H1 (cell line): ENCODE measurements at regions not wholly inside any gene's neighbourhood (a gene's known extent, or its start where the extent isn't known, plus 50 kb on each side); places are given as distances from the start of the nearest gene placed in this dataset.

Source experiments
- CTCF ChIA-PET: fragments of 300-600 bp; sonication (Branson Sonifier 250); formaldehyde crosslinking; loops from one replicate; lab custom pipeline; 2021; ENCODE audit not compliant: partially characterized antibody; lab: Charles Lee
- POLR2A ChIA-PET: fragments of 300-600 bp; sonication (Branson Sonifier 250); formaldehyde crosslinking; loops from one replicate; lab custom pipeline; 2021; ENCODE audit warnings: inconsistent platforms; ENCODE audit not compliant: partially characterized antibody; lab: Charles Lee
- DNase-seq, 2 experiments: peaks; one replicate each; pipeline versions ENCODE4 v3.0.0 to v3.0.0-alpha.2; 2010 to 2022; ENCODE audit warnings: low spot score in 2 of 2, low read depth in 1 of 2, mixed read lengths in 1 of 2
- FAIRE-seq: peaks from 2 replicates; lab custom pipeline; 2011; peaks lifted over from hg19 to GRCh38; lab: Jason Lieb, UNC
- H2AFZ ChIP-seq: 2 replicates; pipeline ENCODE4 v1.8.1; 2012; ENCODE audit warnings: low read length, inconsistent platforms
- H2AK5ac ChIP-seq: 2 replicates; pipeline ENCODE4 v1.6.1; 2013; ENCODE audit warnings: low read depth, low read length
- H2BK120ac ChIP-seq: replicated peaks from 2 replicates; pipeline ENCODE3; 2013; ENCODE audit warnings: low read depth, low read length, inconsistent platforms
- H2BK12ac ChIP-seq: 2 replicates; pipeline ENCODE4 v1.6.1; 2013; ENCODE audit warnings: low read depth, low read length
- H2BK15ac ChIP-seq: 2 replicates; pipeline ENCODE4 v1.6.1; 2013; ENCODE audit warnings: low read length
- H2BK20ac ChIP-seq: 2 replicates; pipeline ENCODE4 v1.6.1; 2013; ENCODE audit warnings: low read length
- H2BK5ac ChIP-seq: 2 replicates; pipeline ENCODE4 v1.6.1; 2013; ENCODE audit warnings: low read depth, low read length
- H3K14ac ChIP-seq: 2 replicates; pipeline ENCODE4 v1.6.1; 2013; ENCODE audit warnings: inconsistent platforms; ENCODE audit not compliant: insufficient read length
- H3K18ac ChIP-seq: 2 replicates; pipeline ENCODE4 v1.6.1; 2013; ENCODE audit warnings: low read length; ENCODE audit errors: extremely low read depth
- H3K23ac ChIP-seq: 2 replicates; pipeline ENCODE4 v1.6.1; 2013; ENCODE audit warnings: inconsistent platforms; ENCODE audit not compliant: insufficient read length
- H3K23me2 ChIP-seq: 2 replicates; pipeline ENCODE4 v1.6.1; 2013; ENCODE audit warnings: low read depth, low read length
- H3K27ac ChIP-seq: 2 replicates; pipeline ENCODE4 v1.6.1; 2011; ENCODE audit warnings: low read depth, low read length, inconsistent platforms
- H3K27me3 ChIP-seq, 4 experiments: replicated peaks in 1 of 4; 1 replicate in 1 of 4; 2 replicates in 3 of 4; pipeline versions ENCODE4 v1.6.1 to v1.8.1; 2011 to 2013; ENCODE audit warnings: low read length in 3 of 4, mild to moderate bottlenecking in 3 of 4, inconsistent platforms in 2 of 4, mixed read lengths in 2 of 4, moderate library complexity in 1 of 4; ENCODE audit not compliant: control insufficient read depth in 3 of 4, insufficient read depth in 3 of 4; ENCODE audit errors: extremely low read depth in 1 of 4
- H3K36me3 ChIP-seq, 4 experiments: 2 replicates each; pipeline versions ENCODE4 v1.6.1 to v1.8.1; 2011 to 2013; ENCODE audit warnings: mild to moderate bottlenecking in 4 of 4, low read length in 3 of 4, moderate library complexity in 2 of 4, control low read depth in 1 of 4, inconsistent platforms in 1 of 4; ENCODE audit not compliant: insufficient read depth in 4 of 4, control insufficient read depth in 2 of 4
- H3K4ac ChIP-seq: replicated peaks from 2 replicates; pipeline ENCODE3; 2013; ENCODE audit warnings: low read length, low read depth, mixed read lengths, inconsistent platforms; ENCODE audit not compliant: insufficient read length
- H3K4me1 ChIP-seq, 4 experiments: replicated peaks in 1 of 4; 1 replicate in 1 of 4; 2 replicates in 3 of 4; pipeline versions ENCODE4 v1.6.1 to v1.8.1; 2011 to 2013; ENCODE audit warnings: low read length in 3 of 4, inconsistent platforms in 2 of 4, mixed read lengths in 1 of 4; ENCODE audit not compliant: insufficient read depth in 4 of 4, control insufficient read depth in 3 of 4
- H3K4me2 ChIP-seq, 2 experiments: 2 replicates each; pipeline versions ENCODE4 v1.6.1 to v1.8.1; 2011 to 2013; ENCODE audit warnings: low read depth in 2 of 2, low read length in 2 of 2, control low read depth in 1 of 2, inconsistent platforms in 1 of 2, mild to moderate bottlenecking in 1 of 2; ENCODE audit not compliant: insufficient read depth in 1 of 2
- H3K4me3 ChIP-seq, 4 experiments: fragments of 200-600, 300-600 bp in 1 of 4; sonication (generic), shearing (Covaris generic), sonication (Bioruptor Twin) in 1 of 4; 2 replicates each; pipeline versions ENCODE4 v1.5.1 to v1.8.1; 2011 to 2016; ENCODE audit warnings: low read length in 4 of 4, low read depth in 3 of 4, control low read depth in 2 of 4, inconsistent platforms in 2 of 4, mild to moderate bottlenecking in 2 of 4, mixed read lengths in 1 of 4, moderate library complexity in 1 of 4; ENCODE audit not compliant: insufficient read depth in 2 of 4; ENCODE audit errors: extremely low read depth in 1 of 4
- H3K56ac ChIP-seq: replicated peaks from 2 replicates; pipeline ENCODE3; 2013; ENCODE audit warnings: low read depth, mild to moderate bottlenecking, mixed read lengths, low read length, inconsistent platforms; ENCODE audit not compliant: insufficient read length
- H3K79me1 ChIP-seq: 2 replicates; pipeline ENCODE4 v1.6.1; 2013; ENCODE audit warnings: low read depth, low read length, control low read depth
- H3K79me2 ChIP-seq, 2 experiments: 2 replicates each; pipeline versions ENCODE4 v1.6.1 to v1.8.1; 2012 to 2013; ENCODE audit warnings: low read length in 2 of 2, mild to moderate bottlenecking in 2 of 2, inconsistent platforms in 1 of 2; ENCODE audit not compliant: insufficient read depth in 2 of 2, control insufficient read depth in 1 of 2
- H3K9ac ChIP-seq, 4 experiments: replicated peaks in 1 of 4; 1 replicate in 1 of 4; 2 replicates in 3 of 4; pipeline versions ENCODE4 v1.6.1 to v1.8.1; 2011 to 2013; ENCODE audit warnings: low read depth in 3 of 4, low read length in 3 of 4, control low read depth in 2 of 4, mild to moderate bottlenecking in 2 of 4, moderate library complexity in 2 of 4, inconsistent platforms in 1 of 4; ENCODE audit errors: extremely low read depth in 1 of 4
- H3K9me3 ChIP-seq, 2 experiments: 2 replicates each; pipeline versions ENCODE4 v1.6.1 to v1.8.1; 2012 to 2013; ENCODE audit warnings: mild to moderate bottlenecking in 2 of 2, moderate library complexity in 2 of 2, control low read depth in 1 of 2, inconsistent platforms in 1 of 2, low read depth in 1 of 2, low read length in 1 of 2, mixed read lengths in 1 of 2; ENCODE audit not compliant: insufficient read depth in 2 of 2
- H4K20me1 ChIP-seq, 2 experiments: replicated peaks in 1 of 2; 2 replicates each; pipeline versions ENCODE3 to v1.8.1; 2011 to 2013; ENCODE audit warnings: inconsistent platforms in 2 of 2, low read length in 2 of 2, mild to moderate bottlenecking in 1 of 2; ENCODE audit not compliant: insufficient read depth in 2 of 2, control insufficient read depth in 1 of 2
- H4K5ac ChIP-seq: 2 replicates; pipeline ENCODE4 v1.6.1; 2013; ENCODE audit warnings: low read length, low read depth, mixed read lengths, inconsistent platforms; ENCODE audit not compliant: insufficient read length
- H4K8ac ChIP-seq: 2 replicates; pipeline ENCODE4 v1.8.0; 2013; ENCODE audit warnings: mild to moderate bottlenecking, moderate library complexity, low read length, inconsistent platforms; ENCODE audit not compliant: insufficient read depth; ENCODE audit errors: extremely low read depth
- H4K91ac ChIP-seq: replicated peaks from 2 replicates; pipeline ENCODE3; 2013; ENCODE audit warnings: low read length, mixed read lengths, inconsistent platforms; ENCODE audit not compliant: insufficient read length
- KDM5A ChIP-seq: fragments of 200-600 bp; IDR thresholded peaks from 2 replicates; pipeline ENCODE4 v1.7.1; 2012; ENCODE audit warnings: mild to moderate bottlenecking, low read length, inconsistent platforms, mixed read lengths
- POLR2A ChIP-seq, 2 experiments: IDR thresholded peaks; 1 replicate in 1 of 2; 2 replicates in 1 of 2; pipeline ENCODE4 v1.6.1; 2011; ENCODE audit warnings: low read depth in 2 of 2, low read length in 2 of 2, mild to moderate bottlenecking in 2 of 2; ENCODE audit errors: control extremely low read depth in 1 of 2
- SIX5 ChIP-seq: IDR thresholded peaks from 2 replicates; pipeline ENCODE4 v1.6.1; 2011; ENCODE audit warnings: mild to moderate bottlenecking, low read depth, low read length
- SRF ChIP-seq: IDR thresholded peaks from 2 replicates; pipeline ENCODE4 v1.6.1; 2011; ENCODE audit warnings: mild to moderate bottlenecking, low read depth, low read length, moderate library complexity
- WGBS, 2 experiments: shearing (Covaris generic) in 1 of 2; methylation state at CpG; one replicate each; pipeline versions ENCODE4 v1.1.6 to v1.1.7; 2013 to 2015; ENCODE audit warnings: low lambda C conversion rate in 2 of 2, mixed read lengths in 2 of 2, inconsistent platforms in 1 of 2, low coverage in 1 of 2, missing lambda C conversion rate in 1 of 2; ENCODE audit not compliant: insufficient replicate concordance in 2 of 2, insufficient coverage in 1 of 2, insufficient read length in 1 of 2; ENCODE audit errors: extremely low coverage in 1 of 2, missing lambda C conversion rate in 1 of 2; 5-methylcytosine and 5-hydroxymethylcytosine counted together

DNA sequence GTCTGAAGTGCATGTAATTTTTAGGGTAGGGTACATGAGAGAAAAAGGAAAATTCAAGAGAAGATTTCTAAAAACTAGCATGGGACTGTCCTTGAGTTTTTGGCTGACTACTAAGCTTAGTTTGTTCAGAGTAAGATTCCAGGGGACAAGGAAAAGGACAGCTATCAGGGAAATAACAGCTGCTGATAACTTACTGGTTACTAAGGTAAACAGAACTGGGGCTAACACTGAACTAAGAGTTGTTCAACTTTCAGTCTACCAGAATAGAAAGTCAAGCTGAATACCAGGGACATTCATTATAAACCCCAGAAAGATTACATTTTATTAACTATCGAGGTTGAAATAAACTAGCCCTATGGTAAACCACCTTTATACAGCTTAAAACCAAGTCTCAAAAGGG, 261.8 kb upstream of the CYRIA start:
- no peak overlapping the region for H3K56ac ChIP-seq
- H2AK5ac ChIP-seq = no peak overlapping the region
- no peak for TF ChIP-seq POLR2A (IDR thresholded peaks at IDR 0.05; ENCODE audit: control extremely low read depth in 1 of 2, low read depth in 2 of 2, low read length in 2 of 2)
- TF ChIP-seq SIX5 = no peak
- no peak for TF ChIP-seq SRF
- TF ChIP-seq KDM5A = no peak
- H4K8ac ChIP-seq = no peak overlapping the region
- no peaks in the 10 kb centered on the region for H3K79me2 ChIP-seq
- H3K4ac ChIP-seq = no peak overlapping the region
- H3K4me3 ChIP-seq = no peak overlapping the region
- no peak overlapping the region for H2BK120ac ChIP-seq
- H4K5ac ChIP-seq = no peak overlapping the region
- DNase-seq (no peak), FAIRE-seq (no peak)
- H3K79me1 ChIP-seq = no peaks in the 10 kb centered on the region
- no peak overlapping the region for H2BK12ac ChIP-seq
- H3K9me3 ChIP-seq = no peaks in the 10 kb centered on the region
- no peaks in the 10 kb centered on the region for H3K23me2 ChIP-seq
- no peak overlapping the region for H3K4me2 ChIP-seq
- H3K27me3 ChIP-seq = no peaks in the 10 kb centered on the region
- no peaks in the 10 kb centered on the region for H3K4me1 ChIP-seq
- no peak overlapping the region for H2AFZ ChIP-seq
- no peak overlapping the region for H3K18ac ChIP-seq
- H3K36me3 ChIP-seq = no peaks in the 10 kb centered on the region
- 95% methylated on average over 1 of the region's 1 CpG; no CpG with 5 or more reads in 1 of the 2 experiments for WGBS, 2 experiments
- H2BK20ac ChIP-seq = no peak overlapping the region
- H2BK15ac ChIP-seq = no peak overlapping the region
- no peak overlapping the region for H3K9ac ChIP-seq
- H4K91ac ChIP-seq = no peak overlapping the region
- H3K27ac ChIP-seq = no peak overlapping the region
- no peak overlapping the region for H3K14ac ChIP-seq
- POLR2A ChIA-PET = no interaction called here
- no peak overlapping the region for H2BK5ac ChIP-seq
- H3K23ac ChIP-seq = no peak overlapping the region
- H4K20me1 ChIP-seq = no peaks in the 10 kb centered on the region
- CTCF ChIA-PET = interaction anchor here (1.8 kb wide), 1 partner anchor 26 kb away, joined by 5 read pairs; no protein-coding TSS in a partner anchor
